Lung (tissue), 11 donors: ENCODE measurements at regions not wholly inside any gene's neighbourhood (a gene's known extent, or its start where the extent isn't known, plus 50 kb on each side); places are given as distances from the start of the nearest gene placed in this dataset.

Experiments used
- ATAC-seq: fragments of 200-7000 bp; cut with Tn5 transposase; one replicate; pipeline ENCODE4 v1.9.1; 2020; ENCODE audit warnings: moderate number of reproducible peaks; ENCODE audit not compliant: insufficient read depth, low FRiP score
- DNase-seq, 3 donors: peaks; one replicate each; pipeline ENCODE4 v3.0.0-alpha.2; 2013 to 2017
- H3K27ac ChIP-seq, 2 donors: one replicate each; pipeline ENCODE4 v1.5.1; 2013; ENCODE audit warnings: mild to moderate bottlenecking in 2 of 2, moderate library complexity in 2 of 2, control low read depth in 1 of 2, inconsistent platforms in 1 of 2, low read depth in 1 of 2, low read length in 1 of 2
- H3K27me3 ChIP-seq, 3 donors: one replicate each; pipeline ENCODE4 v1.5.1; 2013; ENCODE audit warnings: low read length in 2 of 3; ENCODE audit not compliant: control insufficient read depth in 3 of 3, insufficient read depth in 3 of 3
- H3K36me3 ChIP-seq, 4 donors: one replicate each; pipeline ENCODE4 v1.5.1; 2013; ENCODE audit warnings: low read length in 4 of 4, mild to moderate bottlenecking in 1 of 4, moderate library complexity in 1 of 4; ENCODE audit not compliant: control insufficient read depth in 4 of 4, insufficient read depth in 4 of 4
- H3K4me1 ChIP-seq, 5 donors: one replicate each; pipeline ENCODE4 v1.5.1; 2013; ENCODE audit warnings: low read length in 5 of 5, mild to moderate bottlenecking in 2 of 5, moderate library complexity in 1 of 5; ENCODE audit not compliant: control insufficient read depth in 5 of 5, insufficient read depth in 5 of 5
- H3K4me3 ChIP-seq: one replicate; pipeline ENCODE4 v1.5.1; 2013; ENCODE audit warnings: mild to moderate bottlenecking, control low read depth, moderate library complexity
- H3K9ac ChIP-seq, 2 donors: one replicate each; pipeline ENCODE4 v1.5.1; 2013; ENCODE audit warnings: low read length in 2 of 2, control low read depth in 1 of 2; ENCODE audit not compliant: insufficient read depth in 1 of 2
- H3K9me3 ChIP-seq, 4 donors: one replicate each; pipeline ENCODE4 v1.5.1; 2013; ENCODE audit warnings: low read length in 3 of 4, mild to moderate bottlenecking in 1 of 4, moderate library complexity in 1 of 4; ENCODE audit not compliant: control insufficient read depth in 4 of 4, insufficient read depth in 3 of 4
- CTCF ChIP-seq: IDR thresholded peaks from 2 replicates; pipeline ENCODE4 v1.5.1; 2012; ENCODE audit warnings: mild to moderate bottlenecking; ENCODE audit errors: control extremely low read depth, extremely low read depth
- WGBS, 2 donors: extraction: QIAGEN DNeasy Blood & Tissue Kit; methylation state at CpG; one replicate each; pipeline ENCODE4 v1.1.7; 2013; 5-methylcytosine and 5-hydroxymethylcytosine counted together
- donor health status: control.
- donor health status: control.
- donor health status: Bipolar disorder and iron deficiency.
- donor health status: healthy.
- donor health status: DM: yes; HTN: yes; CAD: no.

GRCh38 chr5:2441495-2442180 lies 309.8 kb downstream of the IRX2 start:
- Histone ChIP-seq H3K36me3 (no peaks in the 10 kb centered on the region), H3K27ac (no peak overlapping the region), H3K4me3 (no peak overlapping the region), H3K9ac (no peak overlapping the region), H3K27me3 (no peaks in the 10 kb centered on the region), H3K4me1 (peaks cover 0 to 21% (median 0%) of the 10 kb centered on the region in 5 donors), H3K9me3 (peaks cover 0 to 3% (median under 1%) of the 10 kb centered on the region in 4 donors)
- ATAC-seq: no peak
- TF ChIP-seq CTCF: no peak
- 65 to 76% methylated on average over 14 of the region's 14 CpGs for WGBS, 2 donors
- DNase-seq: peak in 2 of 3 donors; percentile 30 to 46

GRCh38 chr5:2439608-2440007 lies 311.9 kb downstream of the IRX2 start:
- H3K27ac ChIP-seq: no peak overlapping the region
- ATAC-seq (no peak), DNase-seq (peak in 1 of 3 donors; percentile 11)
- TF ChIP-seq CTCF: no peak
- H3K9ac ChIP-seq: peak overlapping the region in 1 of 2 donors; percentile 1
- WGBS, 2 donors: 92 to 99% methylated on average over 3 of the region's 3 CpGs
- H3K27me3 ChIP-seq: no peaks in the 10 kb centered on the region
- no peak overlapping the region for H3K4me3 ChIP-seq
- peaks cover 0 to 3% (median under 1%) of the 10 kb centered on the region in 4 donors for H3K9me3 ChIP-seq
- H3K4me1 ChIP-seq: peaks cover 0 to 21% (median 0%) of the 10 kb centered on the region in 5 donors
- no peaks in the 10 kb centered on the region for H3K36me3 ChIP-seq

DNA sequence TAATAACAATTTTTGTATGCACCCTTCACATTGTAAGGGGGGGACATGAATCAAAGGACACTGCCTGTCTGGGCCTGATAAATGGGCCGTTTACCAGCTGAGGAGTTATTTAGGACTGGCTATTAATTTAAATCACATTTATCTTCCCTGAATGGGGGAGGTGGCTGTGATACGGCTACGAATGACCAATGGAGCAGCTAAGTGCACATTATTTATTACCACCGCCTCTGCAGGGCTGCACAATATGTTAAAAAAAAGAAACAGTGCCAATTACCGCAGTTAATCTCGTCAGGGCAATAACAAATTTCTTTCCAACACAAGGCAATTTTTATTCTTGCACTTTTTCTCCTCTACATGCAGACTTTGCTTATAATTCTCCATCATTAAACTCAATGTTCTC lies 318.4 kb downstream of the IRX2 start:
- H3K27ac ChIP-seq: no peak overlapping the region
- H3K27me3 ChIP-seq: no peaks in the 10 kb centered on the region
- no peaks in the 10 kb centered on the region for H3K36me3 ChIP-seq
- 59 to 79% methylated on average over 6 of the region's 6 CpGs for WGBS, 2 donors
- H3K4me1 ChIP-seq: peaks cover 0 to 6% (median 0%) of the 10 kb centered on the region in 5 donors
- ATAC-seq (no peak), DNase-seq (no peak)
- no peak overlapping the region for H3K9ac ChIP-seq
- H3K9me3 ChIP-seq: no peaks in the 10 kb centered on the region
- no peak overlapping the region for H3K4me3 ChIP-seq
- no peak for TF ChIP-seq CTCF
